ENCODE measurements at regions not wholly inside any gene's neighbourhood (a gene's known extent, or its start where the extent isn't known, plus 50 kb on each side); places are given as distances from the start of the nearest gene placed in this dataset.

DNA sequence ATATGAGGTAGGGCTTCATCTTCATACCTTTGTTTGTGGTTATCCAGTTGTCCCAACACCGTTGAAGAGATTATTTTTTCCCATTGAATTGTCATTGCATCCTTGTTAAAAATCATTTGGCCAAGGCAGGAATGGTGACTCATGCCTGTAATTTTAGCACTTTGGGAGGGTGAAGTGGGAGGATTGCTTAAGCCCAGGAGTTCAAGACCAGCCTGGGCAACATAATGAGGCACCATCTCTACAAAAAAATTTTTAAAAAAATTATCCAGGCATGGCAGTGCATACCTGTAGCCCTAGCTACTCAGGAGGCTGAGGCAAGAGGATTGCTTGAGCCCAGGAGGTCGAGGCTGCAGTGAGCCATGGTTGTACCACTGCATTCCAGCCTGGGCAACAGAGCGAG is 223.9 kb downstream of the TANC2 start:
- H3K4me3 ChIP-seq (ENCODE audit: low read depth in 2 of 2, low read length in 1 of 2): no peak overlapping the region
- ChIA-PET POLR2A (no interaction called here), CTCF (interaction anchor here (0.7 to 1.7 kb wide), 3 partner anchors 20 to 376 kb away, joined by 3 read pairs; no protein-coding TSS in a partner anchor)
- H3K4me1 ChIP-seq (ENCODE audit: control insufficient read depth in 1 of 2, insufficient read depth in 2 of 2, low read depth in 1 of 2, low read length in 1 of 2): peaks cover 0 to 2% of the 10 kb centered on the region in 2 experiments; a peak in 2 of 4 replicates
- H3K4me2 ChIP-seq: no peak overlapping the region
- H3K27ac ChIP-seq (ENCODE audit: low read depth in 2 of 2, low read length in 1 of 2): no peak overlapping the region
- TF ChIP-seq NFIC (IDR thresholded peaks at IDR 0.05; ENCODE audit: borderline replicate concordance) (no peak), FOSL2 (IDR thresholded peaks at IDR 0.05; ENCODE audit: borderline replicate concordance, low read depth) (peak; percentile 35; the same call in 1 of the 2 replicates), JUND (IDR thresholded peaks at IDR 0.05) (peak; percentile 31; the same call in 1 of the 2 replicates), GABPA (IDR thresholded peaks at IDR 0.05; ENCODE audit: low read depth) (no peak), RFX5 (IDR thresholded peaks at IDR 0.05; ENCODE audit: low read length) (no peak), EZH2phosphoT487 (IDR thresholded peaks at IDR 0.05; ENCODE audit: borderline replicate concordance, low read depth) (no peak)
- H3K9me3 ChIP-seq: no peaks in the 10 kb centered on the region
- H3K36me3 ChIP-seq (replicated peaks in 1 of 2; ENCODE audit: control insufficient read depth in 1 of 2, insufficient read depth in 2 of 2, low read length in 1 of 2): peaks cover 15 to 21% of the 10 kb centered on the region in 2 experiments
- no peaks in the 10 kb centered on the region for H3K27me3 ChIP-seq (ENCODE audit: insufficient read depth)
- H3K9me2 ChIP-seq: no peaks in the 10 kb centered on the region
- H3K79me2 ChIP-seq (ENCODE audit: insufficient read depth): peaks cover 80% of the 10 kb centered on the region
- peaks cover 33% of the 10 kb centered on the region for H3F3A ChIP-seq (replicated peaks; ENCODE audit: insufficient read depth)
- no peak for DNase-seq
- H2AFZ ChIP-seq (ENCODE audit: low read depth): no peak overlapping the region
- WGBS (ENCODE audit: low lambda C conversion rate): 87% methylated on average over 3 of the region's 3 CpGs
- H4K20me1 ChIP-seq (ENCODE audit: insufficient read depth): no peaks in the 10 kb centered on the region
- no peak overlapping the region for H3K9ac ChIP-seq

DNA sequence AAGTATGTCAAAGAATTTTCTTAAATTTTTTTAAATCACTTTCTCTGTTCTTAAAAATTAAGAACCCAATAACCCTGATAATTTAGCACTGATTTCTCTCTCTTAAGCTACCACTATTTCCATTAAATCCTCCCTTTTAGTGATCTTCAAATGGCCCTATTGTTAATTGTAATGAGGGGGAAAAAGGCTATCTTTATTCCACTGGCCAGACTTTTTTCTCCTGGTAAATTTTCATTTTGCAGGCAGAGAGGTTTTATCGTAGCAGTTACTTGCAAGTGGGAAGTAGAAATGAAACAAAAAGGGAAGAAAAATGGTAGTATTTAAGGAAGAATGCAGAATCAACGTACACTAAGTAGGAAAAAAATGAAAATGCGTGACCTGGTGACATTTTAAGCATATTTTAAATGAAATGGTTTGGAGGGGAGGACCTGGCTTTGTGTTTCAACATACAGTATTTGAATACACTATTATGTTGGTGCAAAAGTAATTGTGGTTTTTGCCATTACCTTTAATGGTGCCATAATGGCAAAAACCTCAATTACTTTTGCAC is 224.9 kb downstream of the TANC2 start:
- POLR2A ChIA-PET: no interaction called here
- TF ChIP-seq TEAD4 (IDR thresholded peaks at IDR 0.05; ENCODE audit: borderline replicate concordance, insufficient read depth) (no peak), RAD21 (IDR thresholded peaks at IDR 0.05; ENCODE audit: low read length) (no peak), EZH2phosphoT487 (IDR thresholded peaks at IDR 0.05; ENCODE audit: borderline replicate concordance, low read depth) (no peak), YY1 (IDR thresholded peaks at IDR 0.05; ENCODE audit: low read depth) (no peak), FOXM1 (IDR thresholded peaks at IDR 0.05; ENCODE audit: low read depth) (no peak), GABPA (IDR thresholded peaks at IDR 0.05; ENCODE audit: low read depth) (no peak), MXI1 (IDR thresholded peaks at IDR 0.05; ENCODE audit: low read depth, low read length) (no peak), NFIC (IDR thresholded peaks at IDR 0.05; ENCODE audit: borderline replicate concordance) (no peak), TCF12 (IDR thresholded peaks at IDR 0.05) (no peak), ELF1 (IDR thresholded peaks at IDR 0.05) (no peak), SIN3A (IDR thresholded peaks at IDR 0.05; ENCODE audit: borderline replicate concordance, low read depth, low read length) (no peak), SMC3 (IDR thresholded peaks at IDR 0.05; ENCODE audit: low read depth, low read length) (no peak), CHD2 (IDR thresholded peaks at IDR 0.05; ENCODE audit: low read length, partially characterized antibody) (no peak), RFX5 (IDR thresholded peaks at IDR 0.05; ENCODE audit: low read length) (no peak)
- TF ChIP-seq, protein P1, sequence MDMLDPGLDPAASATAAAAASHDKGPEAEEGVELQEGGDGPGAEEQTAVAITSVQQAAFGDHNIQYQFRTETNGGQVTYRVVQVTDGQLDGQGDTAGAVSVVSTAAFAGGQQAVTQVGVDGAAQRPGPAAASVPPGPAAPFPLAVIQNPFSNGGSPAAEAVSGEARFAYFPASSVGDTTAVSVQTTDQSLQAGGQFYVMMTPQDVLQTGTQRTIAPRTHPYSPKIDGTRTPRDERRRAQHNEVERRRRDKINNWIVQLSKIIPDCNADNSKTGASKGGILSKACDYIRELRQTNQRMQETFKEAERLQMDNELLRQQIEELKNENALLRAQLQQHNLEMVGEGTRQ (IDR thresholded peaks at IDR 0.05; ENCODE audit: borderline replicate concordance, low read depth, low read length): no peak
- TF ChIP-seq, protein P2, sequence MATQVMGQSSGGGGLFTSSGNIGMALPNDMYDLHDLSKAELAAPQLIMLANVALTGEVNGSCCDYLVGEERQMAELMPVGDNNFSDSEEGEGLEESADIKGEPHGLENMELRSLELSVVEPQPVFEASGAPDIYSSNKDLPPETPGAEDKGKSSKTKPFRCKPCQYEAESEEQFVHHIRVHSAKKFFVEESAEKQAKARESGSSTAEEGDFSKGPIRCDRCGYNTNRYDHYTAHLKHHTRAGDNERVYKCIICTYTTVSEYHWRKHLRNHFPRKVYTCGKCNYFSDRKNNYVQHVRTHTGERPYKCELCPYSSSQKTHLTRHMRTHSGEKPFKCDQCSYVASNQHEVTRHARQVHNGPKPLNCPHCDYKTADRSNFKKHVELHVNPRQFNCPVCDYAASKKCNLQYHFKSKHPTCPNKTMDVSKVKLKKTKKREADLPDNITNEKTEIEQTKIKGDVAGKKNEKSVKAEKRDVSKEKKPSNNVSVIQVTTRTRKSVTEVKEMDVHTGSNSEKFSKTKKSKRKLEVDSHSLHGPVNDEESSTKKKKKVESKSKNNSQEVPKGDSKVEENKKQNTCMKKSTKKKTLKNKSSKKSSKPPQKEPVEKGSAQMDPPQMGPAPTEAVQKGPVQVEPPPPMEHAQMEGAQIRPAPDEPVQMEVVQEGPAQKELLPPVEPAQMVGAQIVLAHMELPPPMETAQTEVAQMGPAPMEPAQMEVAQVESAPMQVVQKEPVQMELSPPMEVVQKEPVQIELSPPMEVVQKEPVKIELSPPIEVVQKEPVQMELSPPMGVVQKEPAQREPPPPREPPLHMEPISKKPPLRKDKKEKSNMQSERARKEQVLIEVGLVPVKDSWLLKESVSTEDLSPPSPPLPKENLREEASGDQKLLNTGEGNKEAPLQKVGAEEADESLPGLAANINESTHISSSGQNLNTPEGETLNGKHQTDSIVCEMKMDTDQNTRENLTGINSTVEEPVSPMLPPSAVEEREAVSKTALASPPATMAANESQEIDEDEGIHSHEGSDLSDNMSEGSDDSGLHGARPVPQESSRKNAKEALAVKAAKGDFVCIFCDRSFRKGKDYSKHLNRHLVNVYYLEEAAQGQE (IDR thresholded peaks at IDR 0.05; ENCODE audit: low read depth, low read length): no peak
- TF ChIP-seq, protein P3, sequence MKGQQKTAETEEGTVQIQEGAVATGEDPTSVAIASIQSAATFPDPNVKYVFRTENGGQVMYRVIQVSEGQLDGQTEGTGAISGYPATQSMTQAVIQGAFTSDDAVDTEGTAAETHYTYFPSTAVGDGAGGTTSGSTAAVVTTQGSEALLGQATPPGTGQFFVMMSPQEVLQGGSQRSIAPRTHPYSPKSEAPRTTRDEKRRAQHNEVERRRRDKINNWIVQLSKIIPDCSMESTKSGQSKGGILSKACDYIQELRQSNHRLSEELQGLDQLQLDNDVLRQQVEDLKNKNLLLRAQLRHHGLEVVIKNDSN (IDR thresholded peaks at IDR 0.05; ENCODE audit: borderline replicate concordance, low read depth): no peak
- TF ChIP-seq, protein P4, sequence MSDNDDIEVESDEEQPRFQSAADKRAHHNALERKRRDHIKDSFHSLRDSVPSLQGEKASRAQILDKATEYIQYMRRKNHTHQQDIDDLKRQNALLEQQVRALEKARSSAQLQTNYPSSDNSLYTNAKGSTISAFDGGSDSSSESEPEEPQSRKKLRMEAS (IDR thresholded peaks at IDR 0.05; ENCODE audit: low read depth): no peak
- TF ChIP-seq, protein P5, sequence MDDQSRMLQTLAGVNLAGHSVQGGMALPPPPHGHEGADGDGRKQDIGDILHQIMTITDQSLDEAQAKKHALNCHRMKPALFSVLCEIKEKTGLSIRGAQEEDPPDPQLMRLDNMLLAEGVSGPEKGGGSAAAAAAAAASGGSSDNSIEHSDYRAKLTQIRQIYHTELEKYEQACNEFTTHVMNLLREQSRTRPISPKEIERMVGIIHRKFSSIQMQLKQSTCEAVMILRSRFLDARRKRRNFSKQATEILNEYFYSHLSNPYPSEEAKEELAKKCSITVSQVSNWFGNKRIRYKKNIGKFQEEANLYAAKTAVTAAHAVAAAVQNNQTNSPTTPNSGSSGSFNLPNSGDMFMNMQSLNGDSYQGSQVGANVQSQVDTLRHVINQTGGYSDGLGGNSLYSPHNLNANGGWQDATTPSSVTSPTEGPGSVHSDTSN (IDR thresholded peaks at IDR 0.05): no peak

More for the DNA sequence above, 224.9 kb downstream of the TANC2 start:
- no peaks in the 10 kb centered on the region for H3K9me3 ChIP-seq
- H4K20me1 ChIP-seq (ENCODE audit: insufficient read depth): no peaks in the 10 kb centered on the region
- 90% methylated on average over 3 of the region's 3 CpGs for WGBS (ENCODE audit: low lambda C conversion rate)
- H3K4me1 ChIP-seq (ENCODE audit: control insufficient read depth in 1 of 2, insufficient read depth in 2 of 2, low read depth in 1 of 2, low read length in 1 of 2): peaks cover 0 to 2% of the 10 kb centered on the region in 2 experiments; a peak in 2 of 4 replicates
- H3K79me2 ChIP-seq (ENCODE audit: insufficient read depth): peaks cover 71% of the 10 kb centered on the region
- DNase-seq: no peak
- peaks cover 23 to 31% of the 10 kb centered on the region in 2 experiments for H3K36me3 ChIP-seq (replicated peaks in 1 of 2; ENCODE audit: control insufficient read depth in 1 of 2, insufficient read depth in 2 of 2, low read length in 1 of 2)
- H3K27me3 ChIP-seq (ENCODE audit: insufficient read depth): no peaks in the 10 kb centered on the region
- no peaks in the 10 kb centered on the region for H3K9me2 ChIP-seq
- peaks cover 29% of the 10 kb centered on the region for H3F3A ChIP-seq (replicated peaks; ENCODE audit: insufficient read depth)
- H3K4me3 ChIP-seq (ENCODE audit: low read depth in 2 of 2, low read length in 1 of 2): no peak overlapping the region
- H3K27ac ChIP-seq (ENCODE audit: low read depth in 2 of 2, low read length in 1 of 2): no peak overlapping the region
- CTCF ChIA-PET: interaction anchor here (1.1 to 1.7 kb wide), 2 partner anchors 21 to 215 kb away, joined by 3 to 5 read pairs; no protein-coding TSS in a partner anchor
- H3K9ac ChIP-seq: no peak overlapping the region
- no peak overlapping the region for H3K4me2 ChIP-seq
- no peak overlapping the region for H2AFZ ChIP-seq (ENCODE audit: low read depth)
